Suprapubic skin (tissue), 3 donors: ENCODE measurements at regions not wholly inside any gene's neighbourhood (a gene's known extent, or its start where the extent isn't known, plus 50 kb on each side); places are given as distances from the start of the nearest gene placed in this dataset.

Experiments
- EP300 ChIP-seq: sonication (generic); formaldehyde crosslinking; IDR thresholded peaks from one replicate; pipeline ENCODE4 v1.6.1; 2017; ENCODE audit warnings: antibody characterized with exemption
- POLR2A ChIP-seq, 2 donors: fragments of 450-650 bp; IDR thresholded peaks; one replicate each; pipeline ENCODE4 v1.6.1; 2017; ENCODE audit warnings: antibody characterized with exemption in 2 of 2, mild to moderate bottlenecking in 2 of 2, moderate library complexity in 2 of 2
- TF ChIP-seq, protein P1 (sequence below), 2 donors: fragments of 200-600 bp in 1 of 2; fragments of 450-650 bp in 1 of 2; sonication (generic) in 1 of 2; IDR thresholded peaks; one replicate each; pipeline ENCODE4 v1.5.1; 2016 to 2019; ENCODE audit warnings: antibody characterized with exemption in 2 of 2, mild to moderate bottlenecking in 1 of 2, moderate library complexity in 1 of 2

DNA sequence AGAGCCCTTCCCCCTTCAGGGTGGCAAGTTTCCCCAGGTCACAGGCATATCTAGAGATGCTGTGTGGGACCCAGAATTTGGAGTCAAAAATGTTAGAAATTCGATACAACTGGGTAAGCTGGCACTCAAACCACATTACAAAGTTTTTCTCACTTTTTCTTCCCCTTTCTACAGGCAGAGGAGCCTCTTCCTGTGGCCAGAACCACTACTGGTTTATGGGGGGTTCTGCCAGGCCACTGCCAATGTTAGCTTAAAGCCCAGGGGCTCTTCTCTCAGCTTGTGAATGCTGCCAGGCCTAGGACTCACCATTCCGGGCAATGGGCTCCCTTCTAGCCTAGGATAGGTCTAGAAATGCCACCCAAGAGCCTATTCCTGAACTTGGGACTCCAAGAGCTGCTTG, 617.9 kb upstream of the PHF14 start:
- TF ChIP-seq, protein P1, sequence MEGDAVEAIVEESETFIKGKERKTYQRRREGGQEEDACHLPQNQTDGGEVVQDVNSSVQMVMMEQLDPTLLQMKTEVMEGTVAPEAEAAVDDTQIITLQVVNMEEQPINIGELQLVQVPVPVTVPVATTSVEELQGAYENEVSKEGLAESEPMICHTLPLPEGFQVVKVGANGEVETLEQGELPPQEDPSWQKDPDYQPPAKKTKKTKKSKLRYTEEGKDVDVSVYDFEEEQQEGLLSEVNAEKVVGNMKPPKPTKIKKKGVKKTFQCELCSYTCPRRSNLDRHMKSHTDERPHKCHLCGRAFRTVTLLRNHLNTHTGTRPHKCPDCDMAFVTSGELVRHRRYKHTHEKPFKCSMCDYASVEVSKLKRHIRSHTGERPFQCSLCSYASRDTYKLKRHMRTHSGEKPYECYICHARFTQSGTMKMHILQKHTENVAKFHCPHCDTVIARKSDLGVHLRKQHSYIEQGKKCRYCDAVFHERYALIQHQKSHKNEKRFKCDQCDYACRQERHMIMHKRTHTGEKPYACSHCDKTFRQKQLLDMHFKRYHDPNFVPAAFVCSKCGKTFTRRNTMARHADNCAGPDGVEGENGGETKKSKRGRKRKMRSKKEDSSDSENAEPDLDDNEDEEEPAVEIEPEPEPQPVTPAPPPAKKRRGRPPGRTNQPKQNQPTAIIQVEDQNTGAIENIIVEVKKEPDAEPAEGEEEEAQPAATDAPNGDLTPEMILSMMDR (IDR thresholded peaks at IDR 0.05) = no peak
- TF ChIP-seq EP300 (no peak), POLR2A (IDR thresholded peaks at IDR 0.05) (no peak)
